ENCODE measurements at regions not wholly inside any gene's neighbourhood (a gene's known extent, or its start where the extent isn't known, plus 50 kb on each side); places are given as distances from the start of the nearest gene placed in this dataset.

- H3K9ac ChIP-seq (ENCODE audit: low read depth in 1 of 2, low read length in 2 of 2): no peak overlapping the region
These were observed 175.4 kb upstream of the PREP start for GRCh38 chr6:105578179-105578707.

More at GRCh38 chr6:105578179-105578707, 175.4 kb upstream of the PREP start:
- TF ChIP-seq NR2F2 (IDR thresholded peaks at IDR 0.05) (no peak), REST (IDR thresholded peaks at IDR 0.05) (no peak), CTCF (IDR thresholded peaks at IDR 0.05; ENCODE audit: low read depth, low read length, missing input control) (no peak), RXRA (IDR thresholded peaks at IDR 0.05) (no peak), ZBTB33 (IDR thresholded peaks at IDR 0.05) (no peak), FOXA1 (IDR thresholded peaks at IDR 0.05) (no peak), RAD21 (IDR thresholded peaks at IDR 0.05) (no peak), ATF3 (IDR thresholded peaks at IDR 0.05) (no peak)
- 36% methylated on average over 1 of the region's 1 CpG for WGBS
- DNase-seq (ENCODE audit: low spot score): no peak
- peaks cover 0 to 9% (median 0%) of the 10 kb centered on the region in 4 donors for H3K27me3 ChIP-seq (ENCODE audit: control insufficient read depth in 4 of 4, insufficient read depth in 4 of 4, low read length in 3 of 4)
- H3K27ac ChIP-seq (ENCODE audit: low read depth in 1 of 2, low read length in 2 of 2): no peak overlapping the region
- no peaks in the 10 kb centered on the region for H3K4me1 ChIP-seq (ENCODE audit: control insufficient read depth in 4 of 4, insufficient read depth in 4 of 4, low read length in 3 of 4)
- no peaks in the 10 kb centered on the region for H3K9me3 ChIP-seq (ENCODE audit: control insufficient read depth in 4 of 4, low read length in 3 of 4)
- no peaks in the 10 kb centered on the region for H3K36me3 ChIP-seq (ENCODE audit: control insufficient read depth in 4 of 4, insufficient read depth in 3 of 4, low read depth in 1 of 4, low read length in 3 of 4)
- no peak overlapping the region for H3K4me3 ChIP-seq (ENCODE audit: low read depth in 1 of 3, low read length in 3 of 3)
